ENCODE measurements at regions not wholly inside any gene's neighbourhood (a gene's known extent, or its start where the extent isn't known, plus 50 kb on each side); places are given as distances from the start of the nearest gene placed in this dataset.

DNA sequence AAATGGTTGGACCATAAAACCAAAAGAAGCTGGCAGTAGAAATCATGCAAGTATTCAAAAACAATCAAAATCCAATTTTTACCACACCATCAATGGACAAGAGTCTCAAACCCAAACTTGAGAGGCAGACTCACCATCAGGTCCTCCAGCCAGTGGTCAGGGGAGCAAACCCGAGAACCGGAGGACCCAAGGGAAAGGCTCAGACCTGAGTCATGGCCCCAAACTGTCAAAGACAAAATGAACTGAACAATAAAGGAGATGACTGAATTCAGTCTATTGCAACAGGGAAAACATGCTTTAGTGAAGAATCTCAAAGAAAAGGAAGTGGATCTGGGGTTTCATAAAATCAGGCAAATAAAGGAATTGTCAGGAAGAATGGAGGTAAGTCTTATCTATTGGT is 150.7 kb upstream of the MGAT5 start:
- ATAC-seq (ENCODE audit: low FRiP score) (no peak), DNase-seq (ENCODE audit: low spot score) (no peak)
- TF ChIP-seq, protein P1, sequence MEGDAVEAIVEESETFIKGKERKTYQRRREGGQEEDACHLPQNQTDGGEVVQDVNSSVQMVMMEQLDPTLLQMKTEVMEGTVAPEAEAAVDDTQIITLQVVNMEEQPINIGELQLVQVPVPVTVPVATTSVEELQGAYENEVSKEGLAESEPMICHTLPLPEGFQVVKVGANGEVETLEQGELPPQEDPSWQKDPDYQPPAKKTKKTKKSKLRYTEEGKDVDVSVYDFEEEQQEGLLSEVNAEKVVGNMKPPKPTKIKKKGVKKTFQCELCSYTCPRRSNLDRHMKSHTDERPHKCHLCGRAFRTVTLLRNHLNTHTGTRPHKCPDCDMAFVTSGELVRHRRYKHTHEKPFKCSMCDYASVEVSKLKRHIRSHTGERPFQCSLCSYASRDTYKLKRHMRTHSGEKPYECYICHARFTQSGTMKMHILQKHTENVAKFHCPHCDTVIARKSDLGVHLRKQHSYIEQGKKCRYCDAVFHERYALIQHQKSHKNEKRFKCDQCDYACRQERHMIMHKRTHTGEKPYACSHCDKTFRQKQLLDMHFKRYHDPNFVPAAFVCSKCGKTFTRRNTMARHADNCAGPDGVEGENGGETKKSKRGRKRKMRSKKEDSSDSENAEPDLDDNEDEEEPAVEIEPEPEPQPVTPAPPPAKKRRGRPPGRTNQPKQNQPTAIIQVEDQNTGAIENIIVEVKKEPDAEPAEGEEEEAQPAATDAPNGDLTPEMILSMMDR (IDR thresholded peaks at IDR 0.05): no peak

DNA sequence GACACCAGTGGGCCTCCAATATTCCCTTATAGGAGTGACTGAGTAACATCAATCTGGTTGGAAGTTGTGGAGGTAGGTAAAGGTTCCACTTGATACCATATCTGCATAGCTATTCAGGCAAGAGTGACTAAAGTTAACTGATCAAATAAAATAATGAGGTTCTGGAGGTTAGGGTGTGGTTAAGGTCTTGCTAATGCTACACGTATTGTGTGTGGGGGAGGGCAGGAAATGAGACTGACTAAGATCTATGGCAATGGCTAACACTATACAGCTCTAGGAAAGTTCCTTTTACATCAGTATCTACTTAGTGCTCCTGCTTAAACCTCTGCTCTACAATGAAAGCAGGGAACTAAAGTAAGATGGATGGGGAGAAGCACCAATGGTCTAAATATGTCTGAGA is 149.1 kb upstream of the MGAT5 start:
- no peak for ATAC-seq (ENCODE audit: low FRiP score)
- no peak for DNase-seq (ENCODE audit: low spot score)
- TF ChIP-seq, protein P1 (IDR thresholded peaks at IDR 0.05): no peak

DNA sequence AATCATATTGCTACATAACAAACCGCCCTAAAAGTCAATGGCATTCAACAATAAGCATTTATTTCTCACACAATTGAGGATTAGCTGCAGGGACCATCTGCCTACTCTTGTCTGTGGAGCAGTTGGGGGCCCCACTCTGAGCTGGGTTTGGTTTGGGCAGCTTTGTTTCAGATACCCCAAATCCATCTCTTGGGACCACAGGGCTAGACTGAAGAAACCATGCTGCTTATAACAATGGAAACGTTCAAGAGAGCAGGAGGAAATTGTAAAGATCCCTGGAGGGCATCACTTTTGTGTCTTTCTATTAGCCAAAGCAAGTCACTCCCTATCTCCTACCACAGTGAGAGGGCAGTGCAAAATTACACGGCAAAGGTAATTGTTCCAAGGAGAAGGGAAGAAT is 146.5 kb upstream of the MGAT5 start:
- no peak for DNase-seq (ENCODE audit: low spot score)
- ATAC-seq (ENCODE audit: low FRiP score): no peak
- TF ChIP-seq, protein P1 (IDR thresholded peaks at IDR 0.05): no peak

DNA sequence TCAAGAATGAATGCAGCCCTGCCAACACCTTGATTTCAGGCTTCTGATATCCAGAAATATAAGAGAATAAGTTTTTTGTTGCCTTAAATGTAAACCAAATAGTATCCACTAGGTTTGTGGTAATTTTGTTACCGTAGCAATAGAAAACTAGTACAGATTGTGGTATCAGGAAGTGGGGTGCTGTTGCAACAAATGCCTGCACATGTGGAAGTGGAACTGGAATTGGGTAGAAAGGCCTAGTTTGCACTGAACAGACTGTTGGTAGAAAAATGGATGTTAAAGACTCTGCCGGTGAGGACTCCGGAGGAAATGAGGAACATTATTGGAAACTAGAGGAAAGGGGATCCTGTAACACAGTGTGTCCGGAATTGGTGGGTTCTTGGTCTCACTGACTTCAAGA is 145.8 kb upstream of the MGAT5 start:
- DNase-seq (ENCODE audit: low spot score) (no peak), ATAC-seq (ENCODE audit: low FRiP score) (no peak)
- TF ChIP-seq, protein P1 (IDR thresholded peaks at IDR 0.05): no peak

DNA sequence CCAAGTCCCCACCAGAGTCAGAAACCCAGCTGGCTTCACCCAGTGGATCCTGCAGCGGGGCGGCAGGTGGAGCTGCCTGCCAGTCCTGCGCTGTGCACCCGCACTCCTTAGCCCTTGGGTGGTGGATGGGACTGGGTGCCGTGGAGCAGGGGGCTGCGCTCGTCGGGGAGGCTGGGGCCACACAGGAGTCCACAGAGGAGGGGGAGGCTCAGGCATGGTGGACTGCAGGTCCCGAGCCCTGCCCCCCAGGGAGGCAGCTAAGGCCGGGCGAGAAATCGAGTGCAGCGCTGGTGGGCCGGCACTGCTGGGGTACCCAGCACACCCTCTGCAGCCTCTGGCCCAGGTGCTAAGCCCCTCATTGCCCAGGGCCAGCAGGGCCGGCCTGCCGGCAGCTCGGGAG is 144.6 kb upstream of the MGAT5 start:
- ATAC-seq (ENCODE audit: low FRiP score) (no peak), DNase-seq (ENCODE audit: low spot score) (no peak)
- TF ChIP-seq, protein P1 (IDR thresholded peaks at IDR 0.05): no peak

DNA sequence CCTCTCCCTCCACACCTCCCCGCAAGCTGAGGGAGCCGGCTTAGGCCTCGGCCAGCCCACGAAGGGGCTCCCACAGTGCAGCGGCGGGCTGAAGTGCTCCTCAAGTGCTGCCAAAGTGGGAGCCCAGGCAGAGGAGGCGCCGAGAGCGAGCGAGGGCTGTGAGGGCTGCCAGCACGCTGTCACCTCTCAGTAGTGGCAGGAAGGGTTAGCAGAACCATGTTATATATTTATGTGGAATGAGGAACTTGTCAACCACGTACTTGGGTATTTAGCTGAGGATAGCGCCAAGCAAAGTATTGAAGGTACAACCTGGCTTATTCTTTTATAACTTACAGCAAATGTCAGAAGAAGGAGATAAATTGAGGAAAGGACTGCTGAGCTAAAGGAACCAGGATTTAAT is 144.1 kb upstream of the MGAT5 start:
- ATAC-seq (ENCODE audit: low FRiP score) (no peak), DNase-seq (ENCODE audit: low spot score) (no peak)
- TF ChIP-seq, protein P1 (IDR thresholded peaks at IDR 0.05): no peak

DNA sequence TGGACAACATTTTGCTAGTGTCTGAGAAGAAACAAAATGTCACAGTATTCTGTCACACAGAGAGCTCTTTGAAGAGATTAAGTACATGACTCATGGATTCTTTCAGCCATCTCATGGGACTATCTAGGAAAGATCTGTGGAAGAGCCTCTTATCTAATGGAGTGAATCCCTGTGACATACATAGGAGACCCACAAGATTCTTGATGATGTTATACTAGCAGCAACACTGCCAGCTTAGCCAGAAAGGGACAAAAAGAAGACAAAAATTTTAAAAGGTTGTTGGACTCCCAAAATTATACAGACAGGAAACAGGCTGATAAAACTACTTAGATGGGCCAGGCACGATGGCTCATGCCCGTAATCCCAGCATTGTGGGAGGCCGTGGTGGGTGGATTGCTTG is 143.3 kb upstream of the MGAT5 start:
- TF ChIP-seq, protein P1 (IDR thresholded peaks at IDR 0.05): no peak
- no peak for ATAC-seq (ENCODE audit: low FRiP score)
- no peak for DNase-seq (ENCODE audit: low spot score)

Measured in omental fat pad (tissue), 3 donors.